Testis (tissue), 2 donors: ENCODE measurements at regions not wholly inside any gene's neighbourhood (a gene's known extent, or its start where the extent isn't known, plus 50 kb on each side); places are given as distances from the start of the nearest gene placed in this dataset.

Experiments
- DNase-seq: peaks from one replicate; pipeline ENCODE4 v3.0.0-alpha.2; 2019
- H3K27ac ChIP-seq, 2 donors: fragments of 200-600 bp; sonication (generic); one replicate each; pipeline ENCODE4 v1.5.1; 2019
- H3K27me3 ChIP-seq: fragments of 200-600 bp; sonication (generic); one replicate; pipeline ENCODE4 v1.5.1; 2019
- H3K36me3 ChIP-seq: fragments of 200-600 bp; sonication (generic); one replicate; pipeline ENCODE4 v1.5.1; 2017; ENCODE audit warnings: low read depth; ENCODE audit errors: missing control alignments
- H3K4me1 ChIP-seq: fragments of 200-600 bp; sonication (generic); one replicate; pipeline ENCODE4 v1.5.1; 2019
- H3K4me3 ChIP-seq, 2 donors: fragments of 200-600 bp; sonication (generic); one replicate each; pipeline ENCODE4 v1.5.1; 2017 to 2019
- H3K9me3 ChIP-seq: fragments of 200-600 bp; sonication (generic); one replicate; pipeline ENCODE4 v1.5.1; 2017
- POLR2A ChIP-seq: fragments of 450-650 bp; IDR thresholded peaks from one replicate; pipeline ENCODE4 v1.6.1; 2017; ENCODE audit warnings: antibody characterized with exemption, mild to moderate bottlenecking, moderate library complexity
- WGBS, 2 donors: methylation state at CpG; one replicate each; pipeline ENCODE4 v1.1.5; 2018; 5-methylcytosine and 5-hydroxymethylcytosine counted together
- intact Hi-C: fragments of 100-400 bp; cut with DNase I; formaldehyde crosslinking; loops from one replicate; pipeline ENCODE4 v1.15.1; 2023; ENCODE audit warnings: low total_unique reads
- TF ChIP-seq, protein P1 (sequence below), 3 experiments: fragments of 450-650 bp in 2 of 3; fragments of 200-600 bp in 1 of 3; sonication (generic) in 1 of 3; IDR thresholded peaks; one replicate each; pipeline ENCODE4 v1.5.1; 2016 to 2019; ENCODE audit warnings: antibody characterized with exemption in 3 of 3, mild to moderate bottlenecking in 2 of 3, moderate library complexity in 1 of 3

GRCh38 chr4:8756816-8757215 lies 114.8 kb downstream of the HMX1 start:
- Histone ChIP-seq H3K4me3 (no peak overlapping the region), H3K9me3 (no peaks in the 10 kb centered on the region), H3K27ac (no peak overlapping the region), H3K4me1 (no peaks in the 10 kb centered on the region), H3K36me3 (no peaks in the 10 kb centered on the region), H3K27me3 (no peaks in the 10 kb centered on the region)
- intact Hi-C loops, result no loop called here
- DNase-seq, result no peak
- no peak for TF ChIP-seq POLR2A
- TF ChIP-seq, protein P1, sequence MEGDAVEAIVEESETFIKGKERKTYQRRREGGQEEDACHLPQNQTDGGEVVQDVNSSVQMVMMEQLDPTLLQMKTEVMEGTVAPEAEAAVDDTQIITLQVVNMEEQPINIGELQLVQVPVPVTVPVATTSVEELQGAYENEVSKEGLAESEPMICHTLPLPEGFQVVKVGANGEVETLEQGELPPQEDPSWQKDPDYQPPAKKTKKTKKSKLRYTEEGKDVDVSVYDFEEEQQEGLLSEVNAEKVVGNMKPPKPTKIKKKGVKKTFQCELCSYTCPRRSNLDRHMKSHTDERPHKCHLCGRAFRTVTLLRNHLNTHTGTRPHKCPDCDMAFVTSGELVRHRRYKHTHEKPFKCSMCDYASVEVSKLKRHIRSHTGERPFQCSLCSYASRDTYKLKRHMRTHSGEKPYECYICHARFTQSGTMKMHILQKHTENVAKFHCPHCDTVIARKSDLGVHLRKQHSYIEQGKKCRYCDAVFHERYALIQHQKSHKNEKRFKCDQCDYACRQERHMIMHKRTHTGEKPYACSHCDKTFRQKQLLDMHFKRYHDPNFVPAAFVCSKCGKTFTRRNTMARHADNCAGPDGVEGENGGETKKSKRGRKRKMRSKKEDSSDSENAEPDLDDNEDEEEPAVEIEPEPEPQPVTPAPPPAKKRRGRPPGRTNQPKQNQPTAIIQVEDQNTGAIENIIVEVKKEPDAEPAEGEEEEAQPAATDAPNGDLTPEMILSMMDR (IDR thresholded peaks at IDR 0.05), result no peak
- 62 to 72% methylated on average over 8 of the region's 8 CpGs for WGBS, 2 donors

DNA sequence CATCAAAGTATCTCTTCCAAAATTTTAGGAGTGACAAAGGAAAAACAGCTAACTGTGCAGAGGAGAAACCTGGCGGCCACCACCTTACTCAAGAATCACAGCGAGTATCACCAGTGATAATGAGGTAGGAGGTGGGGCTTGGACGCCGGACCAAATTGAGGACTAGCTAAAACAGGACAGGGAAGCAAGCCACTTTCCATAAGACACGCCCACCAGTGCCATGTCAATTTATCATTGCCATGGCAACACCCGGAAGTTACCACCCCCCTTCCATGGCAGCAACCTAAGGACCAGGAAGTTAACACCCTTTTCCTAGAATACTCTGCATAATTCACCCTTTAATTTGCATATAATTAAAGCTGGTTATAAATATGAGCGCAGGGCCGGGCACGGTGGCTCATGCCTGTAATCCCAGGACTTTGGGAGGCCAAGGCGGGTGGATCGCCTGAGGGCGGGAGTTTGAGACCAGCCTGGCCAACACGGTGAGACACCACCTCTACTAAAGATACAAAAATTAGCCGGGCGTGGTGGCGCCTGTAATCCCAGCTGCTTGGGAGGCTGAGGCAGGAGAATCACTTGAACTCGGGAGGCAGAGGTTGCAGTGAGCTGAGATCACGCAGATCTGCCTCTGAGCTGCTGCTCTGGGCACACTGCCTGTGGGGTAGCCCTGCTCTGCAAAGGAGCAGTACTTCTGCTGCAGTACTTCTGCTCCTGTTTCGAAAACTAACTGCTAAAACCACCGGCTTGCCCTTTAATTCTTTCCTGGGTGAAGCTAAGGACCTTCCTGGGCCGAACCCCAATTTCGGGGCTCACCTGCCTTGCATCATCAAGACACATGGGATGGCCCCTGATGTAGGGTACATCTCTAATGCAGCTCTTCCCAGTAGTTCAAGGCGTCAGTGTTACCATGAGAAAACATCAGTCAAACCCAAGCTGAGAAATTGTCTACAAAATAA lies 116.7 kb downstream of the HMX1 start:
- intact Hi-C loops, result no loop called here
- H3K9me3 ChIP-seq, result no peaks in the 10 kb centered on the region
- peak; percentile 83 for DNase-seq
- WGBS, 2 donors, result 59 to 74% methylated on average over 14 to 23 of the region's 23 CpGs
- H3K36me3 ChIP-seq, result no peaks in the 10 kb centered on the region
- H3K4me3 ChIP-seq, result peak overlapping the region; percentile 18 to 39
- H3K27ac ChIP-seq, result no peak overlapping the region
- H3K4me1 ChIP-seq, result no peaks in the 10 kb centered on the region
- TF ChIP-seq, protein P1 (IDR thresholded peaks at IDR 0.05), result no peak
- no peak for TF ChIP-seq POLR2A
- H3K27me3 ChIP-seq, result no peaks in the 10 kb centered on the region

DNA sequence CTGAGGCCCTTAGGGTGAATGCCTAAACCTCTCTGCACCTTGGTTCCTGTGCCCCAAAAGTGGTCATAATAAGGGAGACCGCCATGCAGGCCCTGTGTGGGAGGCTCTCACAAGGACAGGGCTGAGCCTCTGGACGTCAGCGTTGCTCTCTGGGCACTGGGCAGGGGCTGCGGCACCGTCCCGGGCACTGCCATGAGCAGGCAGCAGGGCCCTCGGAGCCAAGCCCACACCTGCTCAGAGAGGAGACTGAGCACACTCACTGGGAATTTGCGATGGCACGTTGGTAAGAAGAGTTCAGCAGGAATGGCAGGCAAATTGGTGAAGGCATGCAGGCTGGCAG lies 123.4 kb downstream of the HMX1 start:
- no peak for DNase-seq
- TF ChIP-seq POLR2A, result no peak
- TF ChIP-seq, protein P1 (IDR thresholded peaks at IDR 0.05), result no peak
- H3K27ac ChIP-seq, result no peak overlapping the region
- H3K4me1 ChIP-seq, result no peaks in the 10 kb centered on the region
- 77 to 89% methylated on average over 9 of the region's 9 CpGs for WGBS, 2 donors
- H3K27me3 ChIP-seq, result no peaks in the 10 kb centered on the region
- intact Hi-C loops, result no loop called here
- no peaks in the 10 kb centered on the region for H3K9me3 ChIP-seq
- no peak overlapping the region for H3K4me3 ChIP-seq
- H3K36me3 ChIP-seq, result no peaks in the 10 kb centered on the region

- Histone ChIP-seq H3K36me3 (no peaks in the 10 kb centered on the region), H3K27me3 (no peaks in the 10 kb centered on the region), H3K9me3 (no peaks in the 10 kb centered on the region), H3K4me1 (no peaks in the 10 kb centered on the region), H3K27ac (no peak overlapping the region), H3K4me3 (peak overlapping the region in 1 of 2 donors; percentile 17)
- no peak for DNase-seq
- intact Hi-C loops, result no loop called here
- no peak for TF ChIP-seq POLR2A
- TF ChIP-seq, protein P1 (IDR thresholded peaks at IDR 0.05), result no peak
- WGBS, 2 donors, result 41 to 62% methylated on average over 24 to 39 of the region's 39 CpGs
Measured at GRCh38 chr4:8747467-8748235, 124.0 kb downstream of the HMX1 start.
